ENCODE measurements at regions not wholly inside any gene's neighbourhood (a gene's known extent, or its start where the extent isn't known, plus 50 kb on each side); places are given as distances from the start of the nearest gene placed in this dataset.
"Not testable (repeated sequence)": the region's sequence is repeated elsewhere in the genome, so short reads cannot be mapped to it uniquely, and the experiment has no call there.

DNA sequence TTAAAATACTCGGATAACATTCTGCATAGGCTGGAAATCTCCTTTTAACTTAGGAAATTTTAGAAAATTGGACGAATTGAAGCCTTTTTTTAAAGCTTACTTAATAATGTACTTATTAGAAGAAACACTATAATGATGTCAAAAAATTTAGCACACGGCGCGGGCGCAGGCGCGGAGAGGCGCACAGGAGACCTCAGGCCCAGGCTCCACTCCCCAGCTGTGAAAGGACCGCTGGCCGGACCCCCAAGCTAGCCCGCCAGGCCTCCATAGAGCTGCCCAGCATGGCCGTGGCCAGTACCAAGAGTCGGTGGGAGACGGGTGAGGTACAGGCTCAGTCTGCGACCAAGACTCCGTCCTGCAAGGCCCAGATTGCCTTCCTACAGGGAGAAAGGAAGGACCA, 78.8 kb upstream of the PABPC3 start:
- H3K4me2 ChIP-seq (ENCODE audit: control insufficient read depth, insufficient read depth); POLR2A ChIA-PET; intact Hi-C loops (cut with micrococcal nuclease; ENCODE audit: unreplicated experiment); FAIRE-seq; H3K9ac ChIP-seq (ENCODE audit: control insufficient read depth, insufficient read depth, low read length); DNase-seq (ENCODE audit: low read depth, low spot score); BruUV-seq (replicated peaks); SMC1A ChIA-PET (ENCODE audit: uncharacterized antibody, unreplicated experiment); H3K4me1 ChIP-seq (ENCODE audit: control insufficient read depth, insufficient read depth, low read length); H3K79me2 ChIP-seq (ENCODE audit: control insufficient read depth, insufficient read depth, low read length); RAD21 ChIA-PET (ENCODE audit: unreplicated experiment); H3K9me3 ChIP-seq (replicated peaks; ENCODE audit: control insufficient read depth, insufficient read depth, low read length); ATAC-seq; H4K20me1 ChIP-seq (ENCODE audit: control insufficient read depth, insufficient read depth); H3K36me3 ChIP-seq (ENCODE audit: control insufficient read depth in 2 of 2, insufficient read depth in 2 of 2, low read length in 1 of 2); H3K27ac ChIP-seq (ENCODE audit: control insufficient read depth, insufficient read depth); H3K4me3 ChIP-seq; in situ Hi-C loops (cut with MboI); H3K27me3 ChIP-seq (replicated peaks in 1 of 2; ENCODE audit: control insufficient read depth in 2 of 2, insufficient read depth in 2 of 2, low read length in 1 of 2); H2AFZ ChIP-seq (ENCODE audit: control insufficient read depth, low read depth, low read length): not testable (repeated sequence)
- CTCF ChIA-PET: interaction anchor here (1.1 kb wide), 1 partner anchor 97 kb away, joined by 3 read pairs; no protein-coding TSS in a partner anchor
- whole genome bisulfite sequencing (ENCODE audit: insufficient coverage, insufficient replicate concordance, low lambda C conversion rate, missing lambda C conversion rate): 88% methylated on average over 17 of the region's 17 CpGs

DNA sequence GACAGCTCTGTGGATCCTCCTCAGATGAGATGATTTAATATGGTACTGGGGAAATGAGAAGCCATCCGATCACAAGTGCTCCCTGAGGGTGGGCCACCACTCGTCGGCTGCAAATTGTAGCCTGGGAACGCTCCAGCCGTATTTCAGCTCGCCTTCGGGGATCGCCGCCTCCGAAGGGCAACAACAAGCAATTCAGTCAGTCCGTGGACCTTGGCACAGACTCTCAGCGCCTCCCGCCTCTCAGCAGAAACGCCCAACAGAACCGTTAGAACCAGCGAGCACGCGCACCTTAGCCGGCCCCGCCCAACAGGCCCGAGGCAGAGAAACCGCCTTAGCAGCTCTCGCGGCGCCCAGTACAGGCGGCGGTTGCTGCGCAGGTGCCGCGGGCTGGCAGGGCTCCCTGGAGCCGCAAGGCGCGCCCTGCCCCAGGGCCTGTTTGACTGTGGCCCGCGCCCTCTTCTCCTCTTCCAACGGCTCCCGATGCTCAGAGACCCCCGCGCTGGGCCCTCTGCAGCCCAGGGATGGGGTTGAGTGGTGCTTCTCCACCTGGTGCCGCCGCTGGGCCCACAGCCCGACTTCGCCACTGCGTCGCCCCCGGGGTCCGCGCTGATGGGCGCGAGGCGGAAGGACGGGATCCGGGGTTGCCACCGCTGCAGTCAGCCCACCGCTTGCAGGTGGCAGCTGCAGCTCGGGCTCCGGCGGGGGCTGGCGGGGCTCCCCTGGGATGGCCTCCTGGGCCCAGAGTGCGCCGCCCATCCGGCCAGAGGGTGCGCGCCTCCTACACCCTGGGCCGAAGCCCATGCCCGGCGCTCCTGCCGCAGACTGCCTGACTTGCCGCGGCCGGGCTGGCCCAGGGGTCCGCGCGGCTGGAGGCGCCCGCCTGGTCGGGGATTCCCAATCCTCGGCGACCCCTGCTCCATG, 77.9 kb upstream of the PABPC3 start:
- BruUV-seq (replicated peaks); POLR2A ChIA-PET; in situ Hi-C loops (cut with MboI); intact Hi-C loops (cut with micrococcal nuclease; ENCODE audit: unreplicated experiment); DNase-seq (ENCODE audit: low read depth, low spot score); H3K79me2 ChIP-seq (ENCODE audit: control insufficient read depth, insufficient read depth, low read length); H3K9ac ChIP-seq (ENCODE audit: control insufficient read depth, insufficient read depth, low read length); H4K20me1 ChIP-seq (ENCODE audit: control insufficient read depth, insufficient read depth); RAD21 ChIA-PET (ENCODE audit: unreplicated experiment); H3K27me3 ChIP-seq (replicated peaks in 1 of 2; ENCODE audit: control insufficient read depth in 2 of 2, insufficient read depth in 2 of 2, low read length in 1 of 2); H3K9me3 ChIP-seq (replicated peaks; ENCODE audit: control insufficient read depth, insufficient read depth, low read length); H3K4me1 ChIP-seq (ENCODE audit: control insufficient read depth, insufficient read depth, low read length); FAIRE-seq; H3K36me3 ChIP-seq (ENCODE audit: control insufficient read depth in 2 of 2, insufficient read depth in 2 of 2, low read length in 1 of 2); CTCF ChIA-PET; H3K4me3 ChIP-seq; H3K27ac ChIP-seq (ENCODE audit: control insufficient read depth, insufficient read depth); SMC1A ChIA-PET (ENCODE audit: uncharacterized antibody, unreplicated experiment): not testable (repeated sequence)
- peak; percentile 81 for ATAC-seq
- TF ChIP-seq SUZ12 (IDR thresholded peaks at IDR 0.05; ENCODE audit: unreplicated experiment): peak; percentile 20
- peak; percentile 41 for TF ChIP-seq HDAC6 (IDR thresholded peaks at IDR 0.05; ENCODE audit: unreplicated experiment)
- Histone ChIP-seq H2AFZ (ENCODE audit: control insufficient read depth, low read depth, low read length) (peak overlapping the region; percentile 17; the same call in 1 of the 2 replicates), H3K4me2 (ENCODE audit: control insufficient read depth, insufficient read depth) (0 out of 2 replicates have a peak overlapping the region, but pooled peaks have one; percentile 30)
- under 1% methylated on average over 72 of the region's 79 CpGs for WGBS (ENCODE audit: insufficient coverage, insufficient replicate concordance, low lambda C conversion rate, missing lambda C conversion rate)
